ENCODE measurements at regions not wholly inside any gene's neighbourhood (a gene's known extent, or its start where the extent isn't known, plus 50 kb on each side); places are given as distances from the start of the nearest gene placed in this dataset.

DNA sequence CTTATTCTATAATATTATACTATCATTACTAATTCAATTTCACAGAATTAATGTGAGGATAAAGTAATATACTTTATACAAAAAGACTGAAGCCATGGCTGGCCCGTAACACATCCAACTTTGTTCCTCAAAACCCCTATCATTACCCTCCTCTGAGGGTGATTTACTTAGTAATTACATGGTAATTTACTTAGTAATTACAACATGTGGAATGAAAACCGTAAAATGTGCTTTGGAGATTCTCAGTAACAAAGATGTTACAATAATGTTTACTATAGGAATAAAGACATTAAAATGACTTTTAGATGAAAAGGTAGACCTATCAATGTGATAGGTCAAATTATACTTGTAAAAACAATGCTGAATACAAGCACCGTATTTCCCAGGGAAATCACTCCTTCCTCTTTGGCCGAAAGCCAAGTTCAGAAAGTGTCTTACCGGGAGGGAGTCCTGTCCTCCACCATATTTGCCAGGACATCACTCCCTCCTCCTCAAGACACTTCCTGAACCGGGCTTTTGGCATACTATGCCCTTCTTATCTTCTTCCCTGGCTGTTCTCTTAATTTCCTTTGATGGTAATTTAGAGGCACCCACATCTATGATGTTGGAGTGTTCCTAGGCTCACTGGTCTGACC lies 1047.8 kb downstream of the SOCS6 start:
- Mint-ChIP-seq H3K36me3 (ENCODE audit: unreplicated experiment) (no peaks in the 10 kb centered on the region), H3K4me3 (ENCODE audit: unreplicated experiment) (no peak overlapping the region), H3K4me1 (ENCODE audit: low read depth, unreplicated experiment) (no peaks in the 10 kb centered on the region), H3K27me3 (ENCODE audit: unreplicated experiment) (no peaks in the 10 kb centered on the region), H3K9me3 (ENCODE audit: unreplicated experiment) (no peaks in the 10 kb centered on the region), H3K27ac (ENCODE audit: unreplicated experiment) (no peak overlapping the region)
- DNase-seq, result no peak
- TF ChIP-seq, protein P1, sequence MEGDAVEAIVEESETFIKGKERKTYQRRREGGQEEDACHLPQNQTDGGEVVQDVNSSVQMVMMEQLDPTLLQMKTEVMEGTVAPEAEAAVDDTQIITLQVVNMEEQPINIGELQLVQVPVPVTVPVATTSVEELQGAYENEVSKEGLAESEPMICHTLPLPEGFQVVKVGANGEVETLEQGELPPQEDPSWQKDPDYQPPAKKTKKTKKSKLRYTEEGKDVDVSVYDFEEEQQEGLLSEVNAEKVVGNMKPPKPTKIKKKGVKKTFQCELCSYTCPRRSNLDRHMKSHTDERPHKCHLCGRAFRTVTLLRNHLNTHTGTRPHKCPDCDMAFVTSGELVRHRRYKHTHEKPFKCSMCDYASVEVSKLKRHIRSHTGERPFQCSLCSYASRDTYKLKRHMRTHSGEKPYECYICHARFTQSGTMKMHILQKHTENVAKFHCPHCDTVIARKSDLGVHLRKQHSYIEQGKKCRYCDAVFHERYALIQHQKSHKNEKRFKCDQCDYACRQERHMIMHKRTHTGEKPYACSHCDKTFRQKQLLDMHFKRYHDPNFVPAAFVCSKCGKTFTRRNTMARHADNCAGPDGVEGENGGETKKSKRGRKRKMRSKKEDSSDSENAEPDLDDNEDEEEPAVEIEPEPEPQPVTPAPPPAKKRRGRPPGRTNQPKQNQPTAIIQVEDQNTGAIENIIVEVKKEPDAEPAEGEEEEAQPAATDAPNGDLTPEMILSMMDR (IDR thresholded peaks at IDR 0.05; ENCODE audit: partially characterized antibody, unreplicated experiment), result no peak

DNA sequence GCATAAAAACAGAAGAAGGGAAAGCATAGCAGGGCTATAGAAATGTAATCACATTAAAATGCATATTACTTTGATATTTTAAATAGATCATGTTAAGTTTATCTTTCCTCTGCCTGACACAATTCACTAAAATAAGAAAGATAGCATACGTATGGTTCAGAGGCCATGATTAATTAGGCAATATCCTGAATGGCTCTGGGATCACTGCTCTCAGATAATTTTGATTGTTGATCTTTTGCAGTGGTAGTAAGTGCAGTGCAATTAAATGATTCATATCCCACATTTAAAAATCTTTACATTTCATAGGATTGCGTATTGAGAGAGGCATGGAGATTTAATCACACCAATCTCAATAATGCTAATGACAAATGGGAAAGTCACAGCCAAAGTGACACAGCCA lies 1040.7 kb downstream of the SOCS6 start:
- no peak for DNase-seq

DNA sequence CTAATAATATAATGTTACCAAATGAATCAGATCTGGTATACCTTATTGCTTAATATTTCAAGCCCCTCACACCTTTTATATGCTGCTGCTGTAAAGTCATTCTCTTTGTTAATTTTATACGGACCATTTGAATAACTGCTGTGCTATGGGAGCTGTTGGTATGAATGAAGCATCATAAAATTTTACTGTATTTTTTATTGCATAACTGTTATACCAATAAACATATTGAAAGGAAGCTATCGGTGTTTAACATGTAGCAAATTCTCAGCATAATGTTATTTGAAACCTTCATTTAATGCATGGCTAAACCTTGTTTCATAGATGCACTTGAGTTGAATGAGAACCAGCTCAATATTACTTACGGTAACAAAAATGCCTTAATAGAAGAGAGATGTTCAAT lies 1040.3 kb downstream of the SOCS6 start:
- DNase-seq, result no peak
- no peak overlapping the region for H3K27ac Mint-ChIP-seq (ENCODE audit: unreplicated experiment)
- no peaks in the 10 kb centered on the region for H3K4me1 Mint-ChIP-seq (ENCODE audit: low read depth, unreplicated experiment)
- no peak overlapping the region for H3K4me3 Mint-ChIP-seq (ENCODE audit: unreplicated experiment)
- no peaks in the 10 kb centered on the region for H3K36me3 Mint-ChIP-seq (ENCODE audit: unreplicated experiment)
- H3K9me3 Mint-ChIP-seq (ENCODE audit: unreplicated experiment), result peaks cover 2% of the 10 kb centered on the region
- no peaks in the 10 kb centered on the region for H3K27me3 Mint-ChIP-seq (ENCODE audit: unreplicated experiment)
- TF ChIP-seq, protein P1 (IDR thresholded peaks at IDR 0.05; ENCODE audit: partially characterized antibody, unreplicated experiment), result no peak

More for the DNA sequence above, 1040.7 kb downstream of the SOCS6 start:
- Mint-ChIP-seq H3K36me3 (ENCODE audit: unreplicated experiment) (no peaks in the 10 kb centered on the region), H3K9me3 (ENCODE audit: unreplicated experiment) (peaks cover 2% of the 10 kb centered on the region), H3K27ac (ENCODE audit: unreplicated experiment) (no peak overlapping the region), H3K27me3 (ENCODE audit: unreplicated experiment) (no peaks in the 10 kb centered on the region), H3K4me3 (ENCODE audit: unreplicated experiment) (no peak overlapping the region), H3K4me1 (ENCODE audit: low read depth, unreplicated experiment) (no peaks in the 10 kb centered on the region)
- TF ChIP-seq, protein P1 (IDR thresholded peaks at IDR 0.05; ENCODE audit: partially characterized antibody, unreplicated experiment), result no peak

DNA sequence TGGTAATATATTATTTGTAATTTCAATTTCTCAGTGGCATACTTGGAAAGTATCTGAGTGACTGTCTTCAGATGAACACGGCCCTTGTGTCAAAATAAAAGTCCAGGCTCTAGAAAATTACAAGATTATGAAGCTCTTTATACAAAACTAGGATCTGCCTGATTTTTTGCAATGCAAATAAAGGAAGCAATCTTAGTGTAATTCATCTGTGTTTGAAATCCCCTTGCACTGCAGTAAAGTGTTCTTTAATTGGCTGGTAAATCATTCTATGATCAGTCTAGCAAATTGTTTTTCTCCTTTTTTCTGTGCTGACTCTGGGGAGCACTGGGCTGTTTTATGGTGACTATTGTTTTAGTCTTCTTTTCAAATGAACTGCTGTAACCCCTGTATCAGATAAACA lies 1039.0 kb downstream of the SOCS6 start:
- no peak overlapping the region for H3K4me3 Mint-ChIP-seq (ENCODE audit: unreplicated experiment)
- TF ChIP-seq, protein P1 (IDR thresholded peaks at IDR 0.05; ENCODE audit: partially characterized antibody, unreplicated experiment), result no peak
- no peaks in the 10 kb centered on the region for H3K4me1 Mint-ChIP-seq (ENCODE audit: low read depth, unreplicated experiment)
- no peak for DNase-seq
- no peaks in the 10 kb centered on the region for H3K27me3 Mint-ChIP-seq (ENCODE audit: unreplicated experiment)
- H3K27ac Mint-ChIP-seq (ENCODE audit: unreplicated experiment), result no peak overlapping the region
- H3K9me3 Mint-ChIP-seq (ENCODE audit: unreplicated experiment), result peaks cover 2% of the 10 kb centered on the region
- H3K36me3 Mint-ChIP-seq (ENCODE audit: unreplicated experiment), result no peaks in the 10 kb centered on the region

DNA sequence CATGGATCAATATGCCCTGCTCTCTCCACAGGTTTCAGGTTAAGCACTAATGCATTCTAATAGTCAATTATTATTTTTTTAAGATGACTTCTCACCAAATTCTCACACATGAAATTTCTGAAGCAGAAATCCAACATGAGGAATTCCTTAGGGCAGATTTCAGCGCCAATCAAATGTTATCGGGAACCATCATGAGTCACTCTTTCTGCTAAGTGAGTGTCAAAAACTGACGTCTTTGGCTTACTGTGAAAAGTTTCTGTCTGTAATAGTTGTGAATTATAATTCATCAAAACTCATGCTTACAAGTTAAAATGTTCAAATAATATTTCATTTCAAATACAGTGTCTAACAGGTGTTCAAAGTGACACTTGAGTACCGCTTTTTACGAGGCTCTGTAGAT lies 1038.6 kb downstream of the SOCS6 start:
- Mint-ChIP-seq H3K4me3 (ENCODE audit: unreplicated experiment) (no peak overlapping the region), H3K9me3 (ENCODE audit: unreplicated experiment) (peaks cover 2% of the 10 kb centered on the region), H3K27ac (ENCODE audit: unreplicated experiment) (no peak overlapping the region), H3K36me3 (ENCODE audit: unreplicated experiment) (no peaks in the 10 kb centered on the region), H3K27me3 (ENCODE audit: unreplicated experiment) (no peaks in the 10 kb centered on the region), H3K4me1 (ENCODE audit: low read depth, unreplicated experiment) (no peaks in the 10 kb centered on the region)
- DNase-seq, result no peak
- TF ChIP-seq, protein P1 (IDR thresholded peaks at IDR 0.05; ENCODE audit: partially characterized antibody, unreplicated experiment), result no peak
